ENCODE measurements at regions not wholly inside any gene's neighbourhood (a gene's known extent, or its start where the extent isn't known, plus 50 kb on each side); places are given as distances from the start of the nearest gene placed in this dataset.

DNA sequence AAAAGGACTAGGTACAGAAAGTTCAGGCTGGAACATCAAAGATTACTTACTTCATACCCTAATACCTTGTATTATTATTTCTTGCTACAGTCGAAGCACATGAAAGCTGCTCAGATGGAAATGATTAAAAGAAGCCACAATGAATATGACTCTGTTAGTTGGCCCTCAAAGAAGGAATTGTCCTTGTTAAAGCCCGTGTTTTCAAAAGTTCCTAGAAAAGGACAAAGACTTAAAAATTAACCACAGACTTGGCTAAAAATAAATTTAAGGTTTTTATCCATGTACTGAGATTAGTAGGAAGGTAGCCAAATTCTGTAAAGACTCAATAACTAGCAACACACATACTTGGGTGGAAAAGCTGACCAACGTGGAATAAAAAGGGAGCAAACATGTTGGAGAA is 251.0 kb upstream of the RARB start:
- TF ChIP-seq, protein P1, sequence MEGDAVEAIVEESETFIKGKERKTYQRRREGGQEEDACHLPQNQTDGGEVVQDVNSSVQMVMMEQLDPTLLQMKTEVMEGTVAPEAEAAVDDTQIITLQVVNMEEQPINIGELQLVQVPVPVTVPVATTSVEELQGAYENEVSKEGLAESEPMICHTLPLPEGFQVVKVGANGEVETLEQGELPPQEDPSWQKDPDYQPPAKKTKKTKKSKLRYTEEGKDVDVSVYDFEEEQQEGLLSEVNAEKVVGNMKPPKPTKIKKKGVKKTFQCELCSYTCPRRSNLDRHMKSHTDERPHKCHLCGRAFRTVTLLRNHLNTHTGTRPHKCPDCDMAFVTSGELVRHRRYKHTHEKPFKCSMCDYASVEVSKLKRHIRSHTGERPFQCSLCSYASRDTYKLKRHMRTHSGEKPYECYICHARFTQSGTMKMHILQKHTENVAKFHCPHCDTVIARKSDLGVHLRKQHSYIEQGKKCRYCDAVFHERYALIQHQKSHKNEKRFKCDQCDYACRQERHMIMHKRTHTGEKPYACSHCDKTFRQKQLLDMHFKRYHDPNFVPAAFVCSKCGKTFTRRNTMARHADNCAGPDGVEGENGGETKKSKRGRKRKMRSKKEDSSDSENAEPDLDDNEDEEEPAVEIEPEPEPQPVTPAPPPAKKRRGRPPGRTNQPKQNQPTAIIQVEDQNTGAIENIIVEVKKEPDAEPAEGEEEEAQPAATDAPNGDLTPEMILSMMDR (conservative IDR thresholded peaks at IDR 0.05), result no peak
- no peak for TF ChIP-seq ZFX (IDR thresholded peaks at IDR 0.05)

All from C4-2B (cell line).